Stimulated activated CD8-positive, alpha-beta memory T cell treated with anti-CD3 and anti-CD28 coated beads, Interleukin-4, amount 100 ng/mL, for 48 hours (primary cell): ENCODE measurements at regions not wholly inside any gene's neighbourhood (a gene's known extent, or its start where the extent isn't known, plus 50 kb on each side); places are given as distances from the start of the nearest gene placed in this dataset.

Experiments used
- DNase-seq: peaks from one replicate; pipeline ENCODE4 v3.0.0-alpha.2; 2020

- no peak for DNase-seq
Observed at GRCh38 chr2:126356631-126357030, 299.3 kb upstream of the GYPC start.

GRCh38 chr2:126358122-126358521 lies 297.8 kb upstream of the GYPC start:
- no peak for DNase-seq

- no peak for DNase-seq
Observed at GRCh38 chr2:126359494-126359893, 296.5 kb upstream of the GYPC start.

GRCh38 chr2:126367361-126367760 lies 288.6 kb upstream of the GYPC start:
- DNase-seq, result no peak

- no peak for DNase-seq
Observed at GRCh38 chr2:126368758-126369157, 287.2 kb upstream of the GYPC start.

GRCh38 chr2:126370201-126370600 lies 285.8 kb upstream of the GYPC start:
- DNase-seq, result no peak

GRCh38 chr2:126372406-126372805 lies 283.6 kb upstream of the GYPC start:
- DNase-seq, result no peak

- no peak for DNase-seq
Observed at GRCh38 chr2:126378176-126378575, 277.8 kb upstream of the GYPC start.

GRCh38 chr2:126381091-126381490 lies 274.9 kb upstream of the GYPC start:
- DNase-seq, result no peak

- DNase-seq, result no peak
Observed at GRCh38 chr2:126382998-126383397, 273.0 kb upstream of the GYPC start.

- no peak for DNase-seq
Observed at GRCh38 chr2:126383800-126384199, 272.2 kb upstream of the GYPC start.

GRCh38 chr2:126385441-126385840 lies 270.5 kb upstream of the GYPC start:
- no peak for DNase-seq

- no peak for DNase-seq
Observed at GRCh38 chr2:126385983-126386382, 270.0 kb upstream of the GYPC start.

GRCh38 chr2:126389446-126389845 lies 266.5 kb upstream of the GYPC start:
- no peak for DNase-seq

GRCh38 chr2:126392889-126393288 lies 263.1 kb upstream of the GYPC start:
- no peak for DNase-seq

- peak; percentile 39 for DNase-seq
Observed at GRCh38 chr2:126399001-126399400, 257.0 kb upstream of the GYPC start.

GRCh38 chr2:126403039-126403628 lies 252.8 kb upstream of the GYPC start:
- no peak for DNase-seq

- DNase-seq, result no peak
Observed at GRCh38 chr2:126406267-126406666, 249.7 kb upstream of the GYPC start.

GRCh38 chr2:126408671-126409070 lies 247.3 kb upstream of the GYPC start:
- no peak for DNase-seq

GRCh38 chr2:126409850-126410249 lies 246.1 kb upstream of the GYPC start:
- no peak for DNase-seq

GRCh38 chr2:126413079-126413478 lies 242.9 kb upstream of the GYPC start:
- DNase-seq, result no peak

GRCh38 chr2:126419403-126419802 lies 236.6 kb upstream of the GYPC start:
- DNase-seq, result no peak

- DNase-seq, result no peak
Observed at GRCh38 chr2:126425943-126426342, 230.0 kb upstream of the GYPC start.

GRCh38 chr2:126429103-126429502 lies 226.9 kb upstream of the GYPC start:
- DNase-seq, result no peak

- no peak for DNase-seq
Observed at GRCh38 chr2:126431136-126431535, 224.8 kb upstream of the GYPC start.

- DNase-seq, result no peak
Observed at GRCh38 chr2:126436411-126436810, 219.5 kb upstream of the GYPC start.
